SK-N-SH (cell line): ENCODE measurements at regions not wholly inside any gene's neighbourhood (a gene's known extent, or its start where the extent isn't known, plus 50 kb on each side); places are given as distances from the start of the nearest gene placed in this dataset.

Experiments
- CTCF ChIA-PET: fragments of 300-600, 350-600 bp; formaldehyde crosslinking; extraction: SDS; loops from one replicate; lab custom pipeline; 2021; lab: Yijun Ruan, JAX
- POLR2A ChIA-PET: fragments of 350-600 bp; sonication (Branson Sonifier 250); formaldehyde crosslinking; extraction: SDS; loops from one replicate; lab custom pipeline; 2020; ENCODE audit warnings: antibody characterized with exemption, inconsistent platforms; lab: Yijun Ruan, JAX
- DNase-seq: peaks from one replicate; pipeline ENCODE4 v3.0.0; 2012
- H2AFZ ChIP-seq: fragments of 200-600 bp; sonication (generic); 2 replicates; pipeline ENCODE4 v1.8.1; 2016; ENCODE audit warnings: antibody characterized with exemption, mild to moderate bottlenecking, low read depth
- H3F3A ChIP-seq: fragments of 200-600 bp; sonication (generic); replicated peaks from 2 replicates; pipeline ENCODE3; 2016; ENCODE audit warnings: antibody characterized with exemption, mild to moderate bottlenecking; ENCODE audit not compliant: insufficient read depth
- H3K27ac ChIP-seq, 2 experiments: fragments of 200-500 bp in 1 of 2; fragments of 200-600 bp in 1 of 2; sonication (Bioruptor generic) in 1 of 2; sonication (generic), shearing (Covaris generic) in 1 of 2; 2 replicates each; pipeline versions ENCODE4 v1.5.1 to v1.6.1; 2014 to 2016; ENCODE audit warnings: low read depth in 2 of 2, inconsistent platforms in 1 of 2, low read length in 1 of 2, mild to moderate bottlenecking in 1 of 2, mixed read lengths in 1 of 2
- H3K27me3 ChIP-seq: fragments of 200-600 bp; sonication (generic), shearing (Covaris generic); 2 replicates; pipeline ENCODE4 v1.6.1; 2016; ENCODE audit warnings: mixed run types; ENCODE audit not compliant: insufficient read depth
- H3K36me3 ChIP-seq, 2 experiments: fragments of 200-500 bp in 1 of 2; fragments of 200-600 bp in 1 of 2; sonication (Bioruptor generic) in 1 of 2; sonication (generic) in 1 of 2; replicated peaks in 1 of 2; 2 replicates each; pipeline versions ENCODE3 to v1.5.1; 2014 to 2016; ENCODE audit warnings: low read length in 1 of 2, mild to moderate bottlenecking in 1 of 2; ENCODE audit not compliant: insufficient read depth in 2 of 2, control insufficient read depth in 1 of 2
- H3K4me1 ChIP-seq, 2 experiments: fragments of 200-500 bp in 1 of 2; fragments of 200-600 bp in 1 of 2; sonication (Bioruptor generic) in 1 of 2; sonication (generic), shearing (Covaris generic) in 1 of 2; 2 replicates each; pipeline versions ENCODE4 v1.5.1 to v1.6.1; 2014 to 2016; ENCODE audit warnings: low read depth in 1 of 2, low read length in 1 of 2, mixed run types in 1 of 2; ENCODE audit not compliant: insufficient read depth in 2 of 2, control insufficient read depth in 1 of 2
- H3K4me2 ChIP-seq: fragments of 200-600 bp; sonication (generic), shearing (Covaris generic); 2 replicates; pipeline ENCODE4 v1.6.1; 2017; ENCODE audit warnings: mixed run types
- H3K4me3 ChIP-seq, 2 experiments: fragments of 200-500 bp in 1 of 2; fragments of 200-600 bp in 1 of 2; sonication (Bioruptor generic) in 1 of 2; sonication (generic), shearing (Covaris generic) in 1 of 2; 2 replicates each; pipeline versions ENCODE4 v1.5.1 to v1.8.1; 2014 to 2016; ENCODE audit warnings: low read depth in 2 of 2, inconsistent platforms in 1 of 2, low read length in 1 of 2, mild to moderate bottlenecking in 1 of 2, mixed read lengths in 1 of 2, moderate library complexity in 1 of 2
- H3K79me2 ChIP-seq: fragments of 200-600 bp; sonication (generic); 2 replicates; pipeline ENCODE4 v1.8.1; 2017; ENCODE audit warnings: mild to moderate bottlenecking; ENCODE audit not compliant: insufficient read depth
- H3K9ac ChIP-seq: fragments of 200-600 bp; sonication (generic); 2 replicates; pipeline ENCODE4 v1.6.1; 2017; ENCODE audit warnings: mixed run types
- H3K9me2 ChIP-seq: fragments of 200-600 bp; sonication (generic); 2 replicates; pipeline ENCODE4 v1.6.1; 2017; ENCODE audit warnings: mixed run types
- H3K9me3 ChIP-seq: fragments of 200-600 bp; sonication (generic); 2 replicates; pipeline ENCODE4 v1.6.1; 2017; ENCODE audit warnings: mixed run types, mild to moderate bottlenecking, moderate library complexity
- H4K20me1 ChIP-seq: fragments of 200-600 bp; sonication (generic); 2 replicates; pipeline ENCODE4 v1.6.1; 2017; ENCODE audit warnings: mild to moderate bottlenecking, mixed run types; ENCODE audit not compliant: insufficient read depth
- FOSL2 ChIP-seq: IDR thresholded peaks from 2 replicates; pipeline ENCODE4 v1.4.0; 2012; ENCODE audit warnings: low read depth, mild to moderate bottlenecking, moderate library complexity, borderline replicate concordance
- FOXM1 ChIP-seq: IDR thresholded peaks from 2 replicates; pipeline ENCODE4 v1.4.0; 2012; ENCODE audit warnings: low read depth, mild to moderate bottlenecking
- GATA2 ChIP-seq: sonication (generic); formaldehyde crosslinking; IDR thresholded peaks from 2 replicates; pipeline ENCODE4 v1.5.0; 2020; ENCODE audit warnings: mild to moderate bottlenecking, missing genetic modification reagents
- IRF3 ChIP-seq: fragments of 150-350 bp; IDR thresholded peaks from 2 replicates; pipeline ENCODE4 v1.6.1; 2016; ENCODE audit warnings: mild to moderate bottlenecking, low read depth, low read length
- JUND ChIP-seq: IDR thresholded peaks from 2 replicates; pipeline ENCODE4 v1.4.0; 2012
- MAX ChIP-seq: IDR thresholded peaks from 2 replicates; pipeline ENCODE4 v1.4.0; 2012; ENCODE audit warnings: low read depth
- MEF2A ChIP-seq: IDR thresholded peaks from 2 replicates; pipeline ENCODE4 v1.4.0; 2012; ENCODE audit warnings: low read depth, borderline replicate concordance
- NRF1 ChIP-seq: IDR thresholded peaks from 2 replicates; pipeline ENCODE4 v1.6.1; 2012; ENCODE audit warnings: low read depth, mild to moderate bottlenecking, low read length
- POLR2AphosphoS5 ChIP-seq: IDR thresholded peaks from 2 replicates; pipeline ENCODE4 v1.6.1; 2012; ENCODE audit warnings: low read depth, low read length
- RAD21 ChIP-seq: IDR thresholded peaks from 2 replicates; pipeline ENCODE4 v1.6.1; 2012; ENCODE audit warnings: mild to moderate bottlenecking, low read length
- RCOR1 ChIP-seq: fragments of 150-350 bp; IDR thresholded peaks from 2 replicates; pipeline ENCODE4 v1.6.1; 2017; ENCODE audit warnings: antibody characterized with exemption, low read length
- RXRA ChIP-seq: IDR thresholded peaks from 2 replicates; pipeline ENCODE4 v1.4.0; 2012; ENCODE audit warnings: low read depth, mild to moderate bottlenecking, borderline replicate concordance
- SMC3 ChIP-seq: IDR thresholded peaks from 2 replicates; pipeline ENCODE4 v1.6.1; 2012; ENCODE audit warnings: low read depth, low read length, improper control_type of control experiment
- TAF1 ChIP-seq: IDR thresholded peaks from 2 replicates; pipeline ENCODE4 v1.6.1; 2012; ENCODE audit warnings: low read depth, mild to moderate bottlenecking, low read length, moderate library complexity, borderline replicate concordance
- TCF12 ChIP-seq: IDR thresholded peaks from 2 replicates; pipeline ENCODE4 v1.4.0; 2012
- YY1 ChIP-seq: IDR thresholded peaks from 2 replicates; pipeline ENCODE4 v1.4.0; 2012; ENCODE audit warnings: low read depth, mild to moderate bottlenecking
- ZBTB33 ChIP-seq: IDR thresholded peaks from 2 replicates; pipeline ENCODE4 v1.4.0; 2012; ENCODE audit warnings: low read depth, borderline replicate concordance
- WGBS: methylation state at CpG from one replicate; pipeline ENCODE4 v1.1.6; 2017; ENCODE audit warnings: low lambda C conversion rate; 5-methylcytosine and 5-hydroxymethylcytosine counted together

GRCh38 chr10:2488446-2489005 lies 578.8 kb upstream of the PFKP start:
- POLR2A ChIA-PET, result no interaction called here
- 45% methylated on average over 10 of the region's 10 CpGs for WGBS

GRCh38 chr10:2487921-2488320 lies 579.4 kb upstream of the PFKP start:
- no peak overlapping the region for H2AFZ ChIP-seq
- no peaks in the 10 kb centered on the region for H3K27me3 ChIP-seq
- DNase-seq, result no peak
- TF ChIP-seq FOXM1 (no peak), RCOR1 (no peak), GATA2 (no peak), TAF1 (no peak), IRF3 (no peak), NRF1 (no peak), YY1 (no peak), POLR2AphosphoS5 (no peak), RXRA (no peak)
- H3K9me3 ChIP-seq, result no peaks in the 10 kb centered on the region
- H3F3A ChIP-seq, result no peaks in the 10 kb centered on the region
- ChIA-PET CTCF (interaction anchor here (1.3 kb wide), 1 partner anchor 12 kb away, joined by 3 read pairs; no protein-coding TSS in a partner anchor), POLR2A (no interaction called here)
- no peak overlapping the region for H3K4me2 ChIP-seq
- no peaks in the 10 kb centered on the region for H4K20me1 ChIP-seq
- H3K4me3 ChIP-seq, result no peak overlapping the region
- no peaks in the 10 kb centered on the region for H3K36me3 ChIP-seq
- 39% methylated on average over 5 of the region's 5 CpGs for WGBS
- H3K4me1 ChIP-seq, result no peaks in the 10 kb centered on the region; a peak in 1 of 4 replicates
- no peak overlapping the region for H3K9ac ChIP-seq
- H3K9me2 ChIP-seq, result no peaks in the 10 kb centered on the region
- H3K27ac ChIP-seq, result no peak overlapping the region
- no peaks in the 10 kb centered on the region for H3K79me2 ChIP-seq

More at GRCh38 chr10:2488446-2489005, 578.8 kb upstream of the PFKP start:
- no peaks in the 10 kb centered on the region for H3K79me2 ChIP-seq
- H3K27me3 ChIP-seq, result no peaks in the 10 kb centered on the region
- DNase-seq, result no peak
- H3K27ac ChIP-seq, result no peak overlapping the region
- H3K9me3 ChIP-seq, result no peaks in the 10 kb centered on the region
- H2AFZ ChIP-seq, result no peak overlapping the region
- H4K20me1 ChIP-seq, result no peaks in the 10 kb centered on the region
- no peaks in the 10 kb centered on the region for H3K9me2 ChIP-seq
- H3K4me2 ChIP-seq, result no peak overlapping the region
- TF ChIP-seq ZBTB33 (no peak), RAD21 (no peak), RCOR1 (no peak), IRF3 (no peak), SMC3 (no peak), MEF2A (no peak), MAX (no peak), JUND (no peak), TCF12 (no peak), RXRA (no peak), FOSL2 (no peak)
- no peaks in the 10 kb centered on the region for H3K36me3 ChIP-seq
- CTCF ChIA-PET, result interaction anchor here (1.3 kb wide), 1 partner anchor 13 kb away, joined by 3 read pairs; no protein-coding TSS in a partner anchor
- no peaks in the 10 kb centered on the region for H3F3A ChIP-seq
- H3K4me1 ChIP-seq, result no peaks in the 10 kb centered on the region; a peak in 1 of 4 replicates
- no peak overlapping the region for H3K4me3 ChIP-seq
- no peak overlapping the region for H3K9ac ChIP-seq
